ENCODE measurements at regions not wholly inside any gene's neighbourhood (a gene's known extent, or its start where the extent isn't known, plus 50 kb on each side); places are given as distances from the start of the nearest gene placed in this dataset.
A peak's percentile ranks its signal among the peaks of the same experiment; 100 is the strongest.
"Not testable (repeated sequence)": the region's sequence is repeated elsewhere in the genome, so short reads cannot be mapped to it uniquely, and the experiment has no call there.

- TF ChIP-seq, protein P1, sequence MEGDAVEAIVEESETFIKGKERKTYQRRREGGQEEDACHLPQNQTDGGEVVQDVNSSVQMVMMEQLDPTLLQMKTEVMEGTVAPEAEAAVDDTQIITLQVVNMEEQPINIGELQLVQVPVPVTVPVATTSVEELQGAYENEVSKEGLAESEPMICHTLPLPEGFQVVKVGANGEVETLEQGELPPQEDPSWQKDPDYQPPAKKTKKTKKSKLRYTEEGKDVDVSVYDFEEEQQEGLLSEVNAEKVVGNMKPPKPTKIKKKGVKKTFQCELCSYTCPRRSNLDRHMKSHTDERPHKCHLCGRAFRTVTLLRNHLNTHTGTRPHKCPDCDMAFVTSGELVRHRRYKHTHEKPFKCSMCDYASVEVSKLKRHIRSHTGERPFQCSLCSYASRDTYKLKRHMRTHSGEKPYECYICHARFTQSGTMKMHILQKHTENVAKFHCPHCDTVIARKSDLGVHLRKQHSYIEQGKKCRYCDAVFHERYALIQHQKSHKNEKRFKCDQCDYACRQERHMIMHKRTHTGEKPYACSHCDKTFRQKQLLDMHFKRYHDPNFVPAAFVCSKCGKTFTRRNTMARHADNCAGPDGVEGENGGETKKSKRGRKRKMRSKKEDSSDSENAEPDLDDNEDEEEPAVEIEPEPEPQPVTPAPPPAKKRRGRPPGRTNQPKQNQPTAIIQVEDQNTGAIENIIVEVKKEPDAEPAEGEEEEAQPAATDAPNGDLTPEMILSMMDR (IDR thresholded peaks at IDR 0.05; ENCODE audit: insufficient read depth, low read length, poor library complexity, severe bottlenecking), result no peak
- no peaks in the 10 kb centered on the region for H3K27me3 ChIP-seq (ENCODE audit: control insufficient read depth, insufficient read depth, low read length)
- no peaks in the 10 kb centered on the region for H3K36me3 ChIP-seq (ENCODE audit: control insufficient read depth, insufficient read depth, low read length)
- DNase-seq (ENCODE audit: low read depth), result no peak
- no peak overlapping the region for H3K4me3 ChIP-seq (ENCODE audit: low read depth, low read length)
Observed at GRCh38 chr2:155547571-155547970, 785.0 kb downstream of the NR4A2 start.

- Histone ChIP-seq H3K36me3 (ENCODE audit: control insufficient read depth, insufficient read depth, low read length) (no peaks in the 10 kb centered on the region), H3K27me3 (ENCODE audit: control insufficient read depth, insufficient read depth, low read length) (no peaks in the 10 kb centered on the region), H3K4me3 (ENCODE audit: low read depth, low read length) (peak overlapping the region; percentile 35)
- no peak for DNase-seq (ENCODE audit: low read depth)
- TF ChIP-seq, protein P1 (IDR thresholded peaks at IDR 0.05; ENCODE audit: insufficient read depth, low read length, poor library complexity, severe bottlenecking), result no peak
Observed at GRCh38 chr2:155546721-155547555, 785.6 kb downstream of the NR4A2 start.

- DNase-seq (ENCODE audit: low read depth); H3K27me3 ChIP-seq (ENCODE audit: control insufficient read depth, insufficient read depth, low read length); H3K4me3 ChIP-seq (ENCODE audit: low read depth, low read length); H3K36me3 ChIP-seq (ENCODE audit: control insufficient read depth, insufficient read depth, low read length): not testable (repeated sequence)
Observed at GRCh38 chr2:155539028-155539427, 793.5 kb downstream of the NR4A2 start.

GRCh38 chr2:155528034-155528433, 804.5 kb downstream of the NR4A2 start:
- no peaks in the 10 kb centered on the region for H3K36me3 ChIP-seq (ENCODE audit: control insufficient read depth, insufficient read depth, low read length)
- DNase-seq (ENCODE audit: low read depth), result no peak
- TF ChIP-seq, protein P1 (IDR thresholded peaks at IDR 0.05; ENCODE audit: insufficient read depth, low read length, poor library complexity, severe bottlenecking), result no peak
- no peaks in the 10 kb centered on the region for H3K27me3 ChIP-seq (ENCODE audit: control insufficient read depth, insufficient read depth, low read length)
- no peak overlapping the region for H3K4me3 ChIP-seq (ENCODE audit: low read depth, low read length)

DNA sequence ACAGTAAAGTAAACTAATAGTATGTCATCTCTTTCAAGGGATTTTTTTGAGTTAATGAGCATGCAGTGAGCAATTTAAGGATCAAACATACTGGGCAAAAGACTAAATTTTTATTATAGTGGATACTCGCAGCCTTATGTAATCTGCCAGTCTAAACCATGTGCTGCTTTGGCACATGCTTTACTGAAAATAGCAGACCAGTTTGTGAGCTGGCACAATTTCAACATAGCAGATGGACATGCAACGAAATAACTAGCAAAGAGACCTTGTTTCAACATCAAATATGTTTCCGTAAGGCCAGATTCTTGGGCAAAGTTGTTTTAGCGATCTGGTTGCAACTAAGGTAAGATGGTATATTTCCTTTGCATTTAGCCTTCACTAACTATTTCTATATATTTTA, 807.3 kb downstream of the NR4A2 start:
- Histone ChIP-seq H3K4me3 (ENCODE audit: low read depth, low read length) (no peak overlapping the region), H3K36me3 (ENCODE audit: control insufficient read depth, insufficient read depth, low read length) (no peaks in the 10 kb centered on the region), H3K27me3 (ENCODE audit: control insufficient read depth, insufficient read depth, low read length) (no peaks in the 10 kb centered on the region)
- TF ChIP-seq, protein P1 (IDR thresholded peaks at IDR 0.05; ENCODE audit: insufficient read depth, low read length, poor library complexity, severe bottlenecking), result no peak
- DNase-seq (ENCODE audit: low read depth), result no peak

DNA sequence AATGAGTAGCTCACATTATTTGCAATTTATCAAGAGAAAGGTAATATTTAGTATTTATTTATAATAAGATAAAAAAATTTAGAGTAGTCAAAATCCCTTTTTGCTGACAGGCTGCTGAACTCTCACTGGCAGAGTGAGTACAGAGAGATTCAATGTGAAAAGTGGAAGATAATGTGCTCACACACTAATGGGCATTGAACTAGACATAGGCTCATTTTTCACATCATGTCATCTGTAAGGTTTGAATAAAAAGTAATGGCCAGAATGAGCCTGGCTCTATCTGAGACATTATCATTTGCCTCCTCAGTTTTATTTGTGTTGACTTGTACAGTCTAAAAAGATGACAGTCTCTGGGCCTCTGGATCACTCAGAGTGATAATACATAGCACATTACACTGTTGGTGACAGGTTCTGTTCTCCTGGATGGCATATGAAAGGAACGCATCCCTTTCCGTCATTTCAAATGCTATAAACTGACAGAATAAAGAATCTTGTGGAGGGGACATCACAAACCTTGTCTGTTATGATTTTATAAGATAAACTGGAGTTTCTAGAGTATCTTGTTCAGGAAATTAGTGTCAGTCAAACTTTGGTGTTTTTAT, 812.9 kb downstream of the NR4A2 start:
- TF ChIP-seq, protein P1 (IDR thresholded peaks at IDR 0.05; ENCODE audit: insufficient read depth, low read length, poor library complexity, severe bottlenecking), result no peak
- Histone ChIP-seq H3K27me3 (ENCODE audit: control insufficient read depth, insufficient read depth, low read length) (no peaks in the 10 kb centered on the region), H3K36me3 (ENCODE audit: control insufficient read depth, insufficient read depth, low read length) (no peaks in the 10 kb centered on the region), H3K4me3 (ENCODE audit: low read depth, low read length) (no peak overlapping the region)
- no peak for DNase-seq (ENCODE audit: low read depth)
